ENCODE measurements at regions not wholly inside any gene's neighbourhood (a gene's known extent, or its start where the extent isn't known, plus 50 kb on each side); places are given as distances from the start of the nearest gene placed in this dataset.

DNA sequence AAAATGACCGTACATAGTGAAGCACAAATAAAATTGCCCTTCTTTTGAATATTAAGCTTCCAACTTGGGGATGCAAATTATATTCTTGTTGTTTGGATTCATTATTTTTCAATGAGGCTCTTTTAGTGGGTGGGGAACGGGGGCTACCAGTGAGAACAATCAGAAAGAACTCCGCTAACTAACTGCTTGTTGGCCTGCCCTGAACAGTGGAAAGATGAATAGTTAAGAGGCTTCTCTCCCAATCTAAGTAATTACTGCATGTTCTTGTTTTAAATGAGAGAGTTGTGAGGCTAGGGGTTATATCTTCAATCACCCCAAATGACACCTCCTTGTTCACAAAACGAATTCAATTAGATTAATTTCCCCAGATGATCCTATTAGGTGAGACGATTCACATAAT lies 322.0 kb downstream of the FAT3 start:
- DNase-seq (ENCODE audit: low spot score): no peak

DNA sequence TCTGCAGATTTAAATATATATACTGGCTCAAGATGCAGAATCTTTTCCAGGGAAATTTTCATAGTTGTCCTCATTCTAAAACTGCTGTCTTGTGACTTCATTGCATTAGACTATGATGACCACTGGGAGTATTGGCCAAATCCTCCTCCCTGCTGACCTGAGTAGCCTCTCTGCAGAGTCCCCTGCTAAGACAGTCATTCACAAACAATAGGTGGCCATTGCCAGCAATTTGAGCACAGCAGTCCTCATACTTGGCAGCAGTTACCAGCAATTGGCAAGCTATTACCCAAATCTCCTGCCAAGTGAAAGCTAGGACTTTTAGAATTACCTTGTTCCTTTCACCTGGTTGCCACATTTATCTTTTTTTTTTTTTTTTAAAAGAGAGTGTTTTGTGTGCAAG lies 325.8 kb downstream of the FAT3 start:
- Histone ChIP-seq H3K9me3 (no peaks in the 10 kb centered on the region), H3K27me3 (no peaks in the 10 kb centered on the region), H3K4me1 (no peaks in the 10 kb centered on the region), H3K4me3 (no peak overlapping the region), H3K36me3 (no peaks in the 10 kb centered on the region), H3K27ac (no peak overlapping the region)
- DNase-seq (ENCODE audit: low spot score): no peak
- TF ChIP-seq, protein P1, sequence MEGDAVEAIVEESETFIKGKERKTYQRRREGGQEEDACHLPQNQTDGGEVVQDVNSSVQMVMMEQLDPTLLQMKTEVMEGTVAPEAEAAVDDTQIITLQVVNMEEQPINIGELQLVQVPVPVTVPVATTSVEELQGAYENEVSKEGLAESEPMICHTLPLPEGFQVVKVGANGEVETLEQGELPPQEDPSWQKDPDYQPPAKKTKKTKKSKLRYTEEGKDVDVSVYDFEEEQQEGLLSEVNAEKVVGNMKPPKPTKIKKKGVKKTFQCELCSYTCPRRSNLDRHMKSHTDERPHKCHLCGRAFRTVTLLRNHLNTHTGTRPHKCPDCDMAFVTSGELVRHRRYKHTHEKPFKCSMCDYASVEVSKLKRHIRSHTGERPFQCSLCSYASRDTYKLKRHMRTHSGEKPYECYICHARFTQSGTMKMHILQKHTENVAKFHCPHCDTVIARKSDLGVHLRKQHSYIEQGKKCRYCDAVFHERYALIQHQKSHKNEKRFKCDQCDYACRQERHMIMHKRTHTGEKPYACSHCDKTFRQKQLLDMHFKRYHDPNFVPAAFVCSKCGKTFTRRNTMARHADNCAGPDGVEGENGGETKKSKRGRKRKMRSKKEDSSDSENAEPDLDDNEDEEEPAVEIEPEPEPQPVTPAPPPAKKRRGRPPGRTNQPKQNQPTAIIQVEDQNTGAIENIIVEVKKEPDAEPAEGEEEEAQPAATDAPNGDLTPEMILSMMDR (IDR thresholded peaks at IDR 0.05): no peak

More for the DNA sequence above, 322.0 kb downstream of the FAT3 start:
- Histone ChIP-seq H3K36me3 (no peaks in the 10 kb centered on the region), H3K27ac (no peak overlapping the region), H3K4me1 (no peaks in the 10 kb centered on the region), H3K4me3 (no peak overlapping the region), H3K27me3 (no peaks in the 10 kb centered on the region), H3K9me3 (no peaks in the 10 kb centered on the region)
- TF ChIP-seq, protein P1 (IDR thresholded peaks at IDR 0.05): no peak

DNA sequence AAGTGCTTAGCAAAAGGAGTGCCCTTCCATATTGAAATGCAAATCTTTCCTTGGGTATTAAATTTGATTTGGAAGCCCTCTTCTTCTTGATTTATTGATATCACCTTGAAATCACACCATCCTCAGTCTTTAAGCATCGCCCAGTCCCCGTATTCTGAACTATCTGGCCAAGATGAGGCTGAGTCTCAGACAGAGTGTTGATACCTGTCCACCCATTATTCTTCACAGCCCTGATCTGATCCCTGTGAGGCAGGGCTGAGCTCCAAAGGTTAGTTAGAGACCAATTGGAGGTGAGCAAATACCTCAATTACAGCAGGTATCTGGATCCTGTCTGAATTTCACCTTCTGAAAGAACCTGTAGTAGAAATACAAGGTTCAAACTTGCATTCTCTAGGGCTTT lies 326.3 kb downstream of the FAT3 start:
- Histone ChIP-seq H3K27me3 (no peaks in the 10 kb centered on the region), H3K36me3 (no peaks in the 10 kb centered on the region), H3K4me1 (no peaks in the 10 kb centered on the region), H3K27ac (no peak overlapping the region), H3K4me3 (no peak overlapping the region), H3K9me3 (no peaks in the 10 kb centered on the region)
- TF ChIP-seq, protein P1 (IDR thresholded peaks at IDR 0.05): no peak
- no peak for DNase-seq (ENCODE audit: low spot score)

DNA sequence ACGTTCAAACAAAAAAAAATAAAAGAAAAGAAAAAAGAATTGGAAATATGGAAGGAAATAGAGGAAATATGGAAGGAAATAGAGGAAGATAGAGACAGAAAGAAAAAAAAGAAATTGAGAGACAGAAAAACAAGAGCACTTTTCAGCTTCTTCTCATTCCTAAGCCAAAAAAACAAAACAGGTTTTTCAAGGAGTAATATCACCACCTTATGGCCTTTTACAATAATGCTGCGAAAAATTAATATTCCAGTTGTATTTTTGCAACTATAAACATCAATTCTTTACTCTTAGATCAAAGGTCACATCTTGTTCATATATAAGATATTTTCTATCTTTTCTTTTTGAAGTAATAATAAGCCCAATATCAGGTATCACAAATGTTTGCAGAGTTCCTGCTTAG lies 328.3 kb downstream of the FAT3 start:
- no peak for DNase-seq (ENCODE audit: low spot score)
- Histone ChIP-seq H3K27ac (no peak overlapping the region), H3K9me3 (no peaks in the 10 kb centered on the region), H3K4me1 (no peaks in the 10 kb centered on the region), H3K36me3 (no peaks in the 10 kb centered on the region), H3K4me3 (no peak overlapping the region), H3K27me3 (no peaks in the 10 kb centered on the region)
- TF ChIP-seq, protein P1 (IDR thresholded peaks at IDR 0.05): peak in 1 of 2 donors; percentile 21

DNA sequence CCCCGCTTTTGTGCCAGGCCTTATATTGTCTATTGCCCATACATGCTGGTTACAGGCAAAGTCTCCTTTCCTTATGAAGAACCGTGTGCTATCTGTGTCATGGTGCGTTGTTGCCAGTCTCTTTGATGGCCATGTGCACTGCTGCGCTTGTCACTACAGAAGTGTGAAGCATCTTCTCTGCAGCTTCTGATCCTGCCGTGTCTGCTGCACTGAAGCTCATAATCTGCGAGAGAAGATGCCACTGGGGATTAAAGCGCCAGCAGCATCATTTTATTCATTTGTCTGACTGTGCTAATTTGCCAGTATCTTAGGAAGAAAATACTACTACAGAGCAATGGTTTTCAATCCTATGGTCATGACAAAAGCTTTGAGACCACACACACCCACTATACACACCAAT lies 330.1 kb downstream of the FAT3 start:
- Histone ChIP-seq H3K36me3 (no peaks in the 10 kb centered on the region), H3K9me3 (no peaks in the 10 kb centered on the region), H3K4me3 (no peak overlapping the region), H3K27ac (no peak overlapping the region), H3K4me1 (no peaks in the 10 kb centered on the region), H3K27me3 (no peaks in the 10 kb centered on the region)
- TF ChIP-seq, protein P1 (IDR thresholded peaks at IDR 0.05): no peak
- DNase-seq (ENCODE audit: low spot score): no peak

DNA sequence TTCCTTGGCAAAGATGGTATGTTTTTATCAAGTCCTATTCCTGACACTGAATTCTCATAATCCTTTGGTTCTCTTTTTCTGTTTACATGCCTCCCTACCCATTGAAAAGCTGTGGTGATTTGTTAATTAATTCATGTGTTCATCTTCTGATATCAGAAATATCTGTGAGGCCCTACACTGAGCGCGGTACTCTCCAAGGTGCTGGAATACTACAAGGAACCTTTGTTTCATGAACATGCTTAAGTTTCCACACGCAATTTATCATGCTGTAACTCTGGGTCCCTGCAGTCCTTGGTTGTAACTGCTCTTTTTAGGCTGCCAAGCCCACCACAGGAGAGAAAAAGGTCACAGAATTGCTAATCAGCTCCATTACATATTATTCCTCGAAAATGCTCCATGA lies 331.8 kb downstream of the FAT3 start:
- H3K27ac ChIP-seq: no peak overlapping the region
- DNase-seq (ENCODE audit: low spot score): no peak
- no peaks in the 10 kb centered on the region for H3K27me3 ChIP-seq
- TF ChIP-seq, protein P1 (IDR thresholded peaks at IDR 0.05): no peak
- H3K4me1 ChIP-seq: no peaks in the 10 kb centered on the region
- no peaks in the 10 kb centered on the region for H3K36me3 ChIP-seq
- no peak overlapping the region for H3K4me3 ChIP-seq
- H3K9me3 ChIP-seq: no peaks in the 10 kb centered on the region

Measured in right atrium auricular region (tissue), 2 donors.